Mesenchymal stem cell (in vitro differentiated cells and primary cell): ENCODE measurements at regions not wholly inside any gene's neighbourhood (a gene's known extent, or its start where the extent isn't known, plus 50 kb on each side); places are given as distances from the start of the nearest gene placed in this dataset.
"Not testable (repeated sequence)": the region's sequence is repeated elsewhere in the genome, so short reads cannot be mapped to it uniquely, and the experiment has no call there.

Experiments used
- DNase-seq: peaks from one replicate; pipeline ENCODE4 v3.0.0-alpha.2; 2013
- H2AFZ ChIP-seq: one replicate; pipeline ENCODE4 v1.6.1; 2013; ENCODE audit warnings: low read depth, mild to moderate bottlenecking, control low read depth, inconsistent platforms, low read length, moderate library complexity
- H2AK5ac ChIP-seq: 2 replicates; pipeline ENCODE4 v1.6.1; 2013; ENCODE audit warnings: low read length, moderate library complexity, mild to moderate bottlenecking, inconsistent platforms; ENCODE audit not compliant: severe bottlenecking
- H2BK120ac ChIP-seq: one replicate; pipeline ENCODE4 v1.6.1; 2013; ENCODE audit warnings: low read depth, mild to moderate bottlenecking, inconsistent platforms, low read length, moderate library complexity
- H2BK12ac ChIP-seq, 2 experiments: one replicate each; pipeline ENCODE4 v1.6.1; 2013; ENCODE audit warnings: inconsistent platforms in 2 of 2, low read length in 2 of 2, mild to moderate bottlenecking in 2 of 2, moderate library complexity in 2 of 2, control low read depth in 1 of 2
- H2BK15ac ChIP-seq: one replicate; pipeline ENCODE4 v1.6.1; 2013; ENCODE audit warnings: mild to moderate bottlenecking, low read depth, inconsistent platforms; ENCODE audit not compliant: poor library complexity, severe bottlenecking
- H2BK5ac ChIP-seq: 2 replicates; pipeline ENCODE4 v1.6.1; 2013; ENCODE audit warnings: low read depth, mild to moderate bottlenecking, low read length, control low read depth, inconsistent platforms; ENCODE audit not compliant: poor library complexity, severe bottlenecking
- H3K14ac ChIP-seq, 2 experiments: one replicate each; pipeline ENCODE4 v1.6.1; 2013; ENCODE audit warnings: inconsistent platforms in 2 of 2, low read length in 2 of 2, control low read depth in 1 of 2, mild to moderate bottlenecking in 1 of 2, moderate library complexity in 1 of 2
- H3K18ac ChIP-seq, 2 experiments: one replicate each; pipeline ENCODE4 v1.6.1; 2013; ENCODE audit warnings: inconsistent platforms in 2 of 2, low read length in 2 of 2, control low read depth in 1 of 2, low read depth in 1 of 2, mild to moderate bottlenecking in 1 of 2
- H3K23ac ChIP-seq, 2 experiments: one replicate each; pipeline ENCODE4 v1.6.1; 2013; ENCODE audit warnings: inconsistent platforms in 2 of 2, low read length in 2 of 2, mild to moderate bottlenecking in 2 of 2, moderate library complexity in 2 of 2, control low read depth in 1 of 2
- H3K27ac ChIP-seq: 2 replicates; pipeline ENCODE4 v1.5.1; 2013; ENCODE audit warnings: mild to moderate bottlenecking, moderate library complexity, low read length, control low read depth, inconsistent platforms; ENCODE audit not compliant: poor library complexity, severe bottlenecking
- H3K27me3 ChIP-seq, 2 experiments: 2 replicates each; pipeline versions ENCODE4 v1.6.1 to v1.7.0; 2013; ENCODE audit warnings: low read length in 2 of 2, mild to moderate bottlenecking in 2 of 2, moderate library complexity in 2 of 2, control low read depth in 1 of 2, inconsistent platforms in 1 of 2; ENCODE audit not compliant: control insufficient read depth in 1 of 2, insufficient read depth in 1 of 2
- H3K36me3 ChIP-seq, 2 experiments: 2 replicates each; pipeline versions ENCODE4 v1.6.1 to v1.7.0; 2013; ENCODE audit warnings: low read length in 2 of 2, control low read depth in 1 of 2, inconsistent platforms in 1 of 2, low read depth in 1 of 2, mild to moderate bottlenecking in 1 of 2; ENCODE audit not compliant: insufficient read depth in 2 of 2, control insufficient read depth in 1 of 2
- H3K4ac ChIP-seq, 2 experiments: one replicate each; pipeline ENCODE4 v1.6.1; 2013; ENCODE audit warnings: inconsistent platforms in 2 of 2, low read length in 2 of 2, mild to moderate bottlenecking in 2 of 2, moderate library complexity in 2 of 2, control low read depth in 1 of 2, low read depth in 1 of 2
- H3K4me1 ChIP-seq: 2 replicates; pipeline ENCODE4 v1.6.1; 2013; ENCODE audit warnings: low read depth, low read length, control low read depth; ENCODE audit not compliant: control insufficient read depth, insufficient read depth
- H3K4me2 ChIP-seq: 2 replicates; pipeline ENCODE4 v1.6.1; 2013; ENCODE audit warnings: low read length, mild to moderate bottlenecking, inconsistent platforms; ENCODE audit not compliant: poor library complexity, severe bottlenecking
- H3K4me3 ChIP-seq, 2 experiments: 2 replicates each; pipeline versions ENCODE4 v1.5.1 to v1.7.0; 2013; ENCODE audit warnings: low read length in 2 of 2, mild to moderate bottlenecking in 2 of 2, control low read depth in 1 of 2, low read depth in 1 of 2; ENCODE audit not compliant: insufficient read depth in 1 of 2
- H3K79me1 ChIP-seq: replicated peaks from 2 replicates; pipeline ENCODE4 v1.6.1; 2013; ENCODE audit warnings: mild to moderate bottlenecking, control low read depth, low read length, inconsistent platforms; ENCODE audit not compliant: poor library complexity, severe bottlenecking
- H3K9ac ChIP-seq: 2 replicates; pipeline ENCODE4 v1.7.0; 2013; ENCODE audit warnings: mild to moderate bottlenecking, low read length, moderate library complexity
- H3K9me3 ChIP-seq: 2 replicates; pipeline ENCODE4 v1.7.0; 2013; ENCODE audit warnings: mild to moderate bottlenecking, low read length; ENCODE audit not compliant: control insufficient read depth
- H4K8ac ChIP-seq: one replicate; pipeline ENCODE4 v1.6.1; 2013; ENCODE audit warnings: inconsistent platforms, mild to moderate bottlenecking, low read length, moderate library complexity
- H4K91ac ChIP-seq: one replicate; pipeline ENCODE4 v1.6.1; 2013; ENCODE audit warnings: mild to moderate bottlenecking, low read length, inconsistent platforms
- WGBS: methylation state at CpG from one replicate; pipeline ENCODE4 v1.1.7; 2013; ENCODE audit warnings: mixed read lengths; 5-methylcytosine and 5-hydroxymethylcytosine counted together

DNA sequence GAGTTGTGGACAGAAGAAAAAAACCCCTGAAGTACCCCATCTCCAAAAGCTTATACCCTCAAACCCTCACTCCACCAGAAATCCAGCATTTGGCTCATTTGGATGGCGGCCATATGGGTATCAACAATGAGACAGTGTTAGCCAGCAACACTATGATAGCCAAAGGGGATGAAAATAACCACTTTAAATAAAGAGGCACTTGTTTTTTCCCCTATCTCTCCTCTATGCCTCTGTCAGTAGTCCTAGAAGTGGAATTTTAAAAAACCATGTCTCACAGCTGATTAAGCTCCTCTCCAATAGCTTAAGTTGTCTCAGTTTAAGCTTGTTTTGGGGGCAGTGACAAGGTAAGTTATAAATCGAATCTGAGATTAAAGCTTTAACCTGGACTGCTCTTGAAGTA lies 124.0 kb downstream of the MOSPD2 start:
- Histone ChIP-seq H4K8ac (no peak overlapping the region), H2BK5ac (no peak overlapping the region)
- WGBS, result 83% methylated on average over 1 of the region's 2 CpGs

DNA sequence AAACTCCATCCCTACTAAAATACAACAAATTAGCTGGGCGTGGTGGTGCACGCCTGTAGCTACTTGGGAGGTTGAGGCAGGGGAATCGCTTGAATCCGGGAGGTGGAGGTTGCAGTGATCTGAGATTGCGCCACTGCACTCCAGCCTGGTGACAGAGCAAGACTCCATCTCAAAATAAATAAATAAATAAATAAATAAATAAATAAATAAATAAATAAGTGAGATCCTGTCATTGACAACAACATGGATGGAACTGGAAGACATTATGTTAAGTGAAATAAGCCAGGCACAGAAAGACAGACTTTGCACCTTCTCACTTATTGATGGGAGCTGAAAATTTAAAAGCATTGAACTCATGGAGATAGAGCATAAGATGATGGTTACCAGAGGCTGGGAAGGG lies 111.2 kb downstream of the MOSPD2 start:
- H2AFZ ChIP-seq, H3K4me1 ChIP-seq, H2BK120ac ChIP-seq, H4K8ac ChIP-seq, H2BK12ac ChIP-seq, H3K4ac ChIP-seq, H2BK15ac ChIP-seq, H3K4me2 ChIP-seq, H3K27me3 ChIP-seq, DNase-seq, H3K36me3 ChIP-seq, H3K79me1 ChIP-seq, H3K23ac ChIP-seq, H3K27ac ChIP-seq, H3K9ac ChIP-seq, H3K9me3 ChIP-seq, H2AK5ac ChIP-seq, H3K14ac ChIP-seq, H3K4me3 ChIP-seq, H4K91ac ChIP-seq, H2BK5ac ChIP-seq, H3K18ac ChIP-seq: not testable (repeated sequence)
- no CpG with 5 or more reads among the region's 5 CpGs for WGBS

More for the DNA sequence above, 124.0 kb downstream of the MOSPD2 start:
- no peaks in the 10 kb centered on the region for H3K9me3 ChIP-seq
- no peak overlapping the region for H2AFZ ChIP-seq
- no peak overlapping the region for H3K4me2 ChIP-seq
- H2BK120ac ChIP-seq, result no peak overlapping the region
- no peaks in the 10 kb centered on the region for H3K4me1 ChIP-seq
- no peaks in the 10 kb centered on the region for H3K79me1 ChIP-seq
- no peak overlapping the region for H3K4me3 ChIP-seq
- H3K14ac ChIP-seq, result no peak overlapping the region
- H2AK5ac ChIP-seq, result no peak overlapping the region
- H3K23ac ChIP-seq, result no peak overlapping the region
- no peak overlapping the region for H2BK15ac ChIP-seq
- no peaks in the 10 kb centered on the region for H3K27me3 ChIP-seq
- no peak overlapping the region for H3K9ac ChIP-seq
- no peak overlapping the region for H3K27ac ChIP-seq
- H3K36me3 ChIP-seq, result no peaks in the 10 kb centered on the region
- H2BK12ac ChIP-seq, result no peak overlapping the region
- H4K91ac ChIP-seq, result no peak overlapping the region
- no peak overlapping the region for H3K18ac ChIP-seq
- no peak for DNase-seq
- H3K4ac ChIP-seq, result no peak overlapping the region
